ENCODE measurements at regions not wholly inside any gene's neighbourhood (a gene's known extent, or its start where the extent isn't known, plus 50 kb on each side); places are given as distances from the start of the nearest gene placed in this dataset.

- TF ChIP-seq CTCF (IDR thresholded peaks at IDR 0.05) (no peak), POLR2A (IDR thresholded peaks at IDR 0.05) (no peak)
Observed at GRCh38 chr2:7911196-7911595, 770.7 kb upstream of the ID2 start.
